ENCODE measurements at regions not wholly inside any gene's neighbourhood (a gene's known extent, or its start where the extent isn't known, plus 50 kb on each side); places are given as distances from the start of the nearest gene placed in this dataset.

GRCh38 chr12:89098441-89099112, 253.7 kb downstream of the DUSP6 start:
- DNase-seq (ENCODE audit: low spot score), result no peak

- no peak for DNase-seq (ENCODE audit: low spot score)
These were observed 260.0 kb downstream of the DUSP6 start for GRCh38 chr12:89092297-89092696.

GRCh38 chr12:89091293-89091841, 260.9 kb downstream of the DUSP6 start:
- no peak for DNase-seq (ENCODE audit: low spot score)

GRCh38 chr12:89089264-89089663, 263.0 kb downstream of the DUSP6 start:
- DNase-seq (ENCODE audit: low spot score), result no peak

DNA sequence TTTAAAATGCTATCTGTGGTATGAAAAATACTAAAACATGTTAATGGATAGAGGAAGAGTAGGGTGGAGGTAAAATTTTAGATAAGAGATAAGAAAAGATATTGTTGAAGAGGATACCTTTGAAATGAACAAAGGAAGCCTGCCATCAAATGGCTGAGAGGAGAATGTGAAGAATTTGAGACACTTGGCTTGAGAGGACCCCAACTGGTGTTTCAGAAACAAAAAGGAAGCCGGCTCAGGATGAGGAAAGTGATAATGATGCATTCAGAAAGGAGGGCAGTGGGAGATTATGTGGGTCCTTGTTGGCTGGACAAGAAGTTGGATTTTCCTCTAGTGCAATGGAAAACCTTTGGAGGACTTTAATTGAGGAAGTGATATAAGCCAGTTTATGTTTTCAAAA, 264.4 kb downstream of the DUSP6 start:
- DNase-seq (ENCODE audit: low spot score), result no peak

DNA sequence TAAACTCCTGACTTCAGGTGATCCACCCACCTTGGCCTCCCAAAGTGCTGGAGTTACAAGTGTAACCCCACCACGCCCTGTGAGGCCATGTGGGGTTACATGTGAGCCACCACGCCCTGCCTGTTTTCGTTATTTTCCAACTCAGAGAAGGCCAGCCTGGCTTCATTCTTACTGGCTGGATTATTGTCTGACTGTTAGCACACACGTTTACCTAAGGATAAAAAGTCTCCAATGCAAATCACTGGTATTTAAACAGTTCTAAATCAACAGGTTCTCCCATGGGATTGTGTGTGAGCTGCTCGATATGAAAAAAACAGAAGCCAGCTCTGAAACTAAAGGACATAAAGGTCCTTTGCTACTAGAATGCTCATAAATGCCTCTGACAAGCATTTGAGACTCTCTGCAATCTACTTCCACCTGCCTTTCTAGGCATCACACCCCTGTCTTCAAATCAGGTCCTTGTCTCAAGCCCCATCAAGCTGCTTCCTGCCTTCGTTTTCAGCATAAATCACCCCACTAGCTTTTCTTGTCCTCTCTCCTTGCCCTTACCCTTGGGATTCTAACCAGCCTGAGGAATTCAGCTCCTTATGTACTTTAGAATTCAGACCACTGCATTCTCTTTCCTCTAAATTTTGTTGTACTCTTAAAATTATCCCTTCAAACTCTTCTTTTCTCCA, 265.0 kb downstream of the DUSP6 start:
- DNase-seq (ENCODE audit: low spot score), result no peak

GRCh38 chr12:89085421-89085820, 266.9 kb downstream of the DUSP6 start:
- no peak for DNase-seq (ENCODE audit: low spot score)

DNA sequence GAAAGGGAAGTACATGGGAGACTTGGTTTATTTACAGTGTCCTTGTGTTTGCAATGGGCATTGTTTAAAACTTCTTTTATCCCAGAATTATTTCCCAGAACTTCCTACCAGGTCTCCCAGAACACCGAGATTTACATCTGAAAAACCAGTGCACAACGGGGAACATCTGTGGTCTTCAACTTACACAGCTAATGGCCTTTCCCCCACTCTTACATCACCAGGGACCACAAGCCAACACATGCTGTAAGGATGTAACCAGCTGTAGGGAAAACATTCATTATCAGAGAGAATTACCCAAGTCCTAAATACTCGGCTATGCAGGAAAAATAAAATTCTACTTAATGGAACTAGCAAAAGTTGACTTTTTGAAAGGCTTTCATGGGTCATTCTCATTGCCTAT, 267.6 kb downstream of the DUSP6 start:
- DNase-seq (ENCODE audit: low spot score), result no peak

GRCh38 chr12:89083491-89083890, 268.8 kb downstream of the DUSP6 start:
- no peak for DNase-seq (ENCODE audit: low spot score)

- no peak for DNase-seq (ENCODE audit: low spot score)
These were observed 269.9 kb downstream of the DUSP6 start for GRCh38 chr12:89082370-89082753.

- no peak for DNase-seq (ENCODE audit: low spot score)
These were observed 270.5 kb downstream of the DUSP6 start for GRCh38 chr12:89081719-89082369.

- DNase-seq (ENCODE audit: low spot score), result no peak
These were observed 271.4 kb downstream of the DUSP6 start for GRCh38 chr12:89080793-89081465.

GRCh38 chr12:89075880-89076540, 276.3 kb downstream of the DUSP6 start:
- no peak for DNase-seq (ENCODE audit: low spot score)

GRCh38 chr12:89073659-89074058, 278.6 kb downstream of the DUSP6 start:
- no peak for DNase-seq (ENCODE audit: low spot score)

DNA sequence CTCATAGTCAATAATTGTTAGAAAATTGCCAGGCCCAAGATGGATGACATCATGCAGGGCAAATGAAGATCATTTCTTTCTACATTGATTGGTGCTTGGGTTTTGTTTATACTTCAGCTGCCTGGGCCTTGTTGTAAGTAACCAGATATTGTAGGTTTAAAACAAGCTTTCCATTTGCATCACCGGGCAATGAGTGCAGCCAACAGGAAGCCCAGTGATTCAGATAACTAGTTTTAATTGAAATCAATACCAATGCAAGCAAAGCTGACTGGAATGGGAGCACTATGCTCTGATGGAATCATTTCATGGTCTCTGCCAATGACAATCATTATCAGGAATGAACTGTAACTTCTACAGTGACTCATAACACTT, 279.3 kb downstream of the DUSP6 start:
- DNase-seq (ENCODE audit: low spot score), result no peak

DNA sequence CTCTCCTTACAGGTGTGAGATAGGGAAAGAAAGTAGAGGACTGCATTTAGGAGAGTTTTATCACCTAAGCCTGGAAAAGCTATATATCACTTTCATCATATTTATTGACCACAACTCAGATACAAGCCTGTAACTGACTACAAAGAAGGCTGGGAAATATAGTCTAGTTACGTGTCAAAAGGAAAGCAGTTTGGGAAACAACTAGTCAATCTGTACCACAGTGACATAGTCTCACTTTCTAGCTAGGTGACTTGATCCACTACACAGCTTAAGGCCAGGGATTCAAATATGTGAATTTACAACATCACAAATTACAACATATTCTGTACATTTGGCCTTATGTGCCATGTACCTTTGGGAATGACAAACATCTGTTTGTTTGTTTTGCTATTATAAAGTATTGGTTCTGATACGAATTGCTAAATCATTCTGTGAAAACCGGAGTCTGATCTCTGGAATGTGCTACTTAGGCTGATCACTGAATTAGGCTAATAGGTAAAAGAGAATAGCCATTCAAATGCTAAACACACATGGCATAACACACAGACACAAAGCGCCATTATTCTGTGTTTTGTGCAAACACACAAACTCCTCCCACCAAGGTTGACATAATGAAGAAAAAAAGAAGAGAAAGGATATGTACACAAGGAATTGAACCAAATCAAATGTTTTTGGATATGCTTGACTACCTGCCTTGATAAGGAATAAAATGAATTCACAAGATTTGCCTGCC, 279.8 kb downstream of the DUSP6 start:
- DNase-seq (ENCODE audit: low spot score), result no peak

- no peak for DNase-seq (ENCODE audit: low spot score)
These were observed 281.7 kb downstream of the DUSP6 start for GRCh38 chr12:89070603-89071002.

- DNase-seq (ENCODE audit: low spot score), result no peak
These were observed 282.9 kb downstream of the DUSP6 start for GRCh38 chr12:89069431-89069830.

- DNase-seq (ENCODE audit: low spot score), result no peak
These were observed 284.7 kb downstream of the DUSP6 start for GRCh38 chr12:89067421-89068187.

DNA sequence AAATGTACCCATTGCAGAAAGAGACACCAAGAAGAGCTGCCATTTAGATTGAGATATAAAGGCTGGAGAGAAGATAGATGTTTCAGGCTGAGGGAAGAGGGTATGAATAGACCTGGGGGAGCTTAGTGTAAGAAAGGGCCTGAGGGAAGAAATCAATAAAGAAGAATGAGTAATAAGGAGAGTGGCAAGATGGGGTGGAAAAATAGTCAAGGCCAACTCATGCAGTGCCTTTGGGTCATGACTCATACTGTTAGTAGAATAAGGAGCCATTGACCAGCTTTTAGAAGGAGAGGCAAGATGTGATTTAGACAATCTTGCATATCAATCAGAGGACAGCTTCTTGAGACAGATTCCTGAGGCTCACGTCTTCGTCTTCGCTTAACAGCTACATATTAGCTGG, 287.5 kb downstream of the DUSP6 start:
- DNase-seq (ENCODE audit: low spot score), result no peak

DNA sequence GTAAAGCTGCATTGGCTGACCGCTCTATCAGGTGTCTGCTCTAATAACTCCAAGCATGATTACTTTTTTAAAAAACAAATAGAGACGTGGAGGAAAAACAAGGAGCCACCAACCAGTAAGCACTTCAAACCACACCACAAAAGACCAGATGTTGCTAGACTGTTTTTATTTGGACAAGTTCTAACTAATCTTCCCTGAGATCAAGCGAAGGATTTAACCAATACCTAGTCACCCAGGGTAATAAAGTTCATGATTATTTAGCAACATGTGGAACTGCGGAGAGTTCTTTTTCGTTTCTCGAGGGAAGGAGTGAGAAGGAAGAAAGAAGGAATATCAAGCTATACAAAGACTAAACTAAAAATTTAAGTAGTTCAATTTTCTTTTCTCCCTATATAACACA, 288.1 kb downstream of the DUSP6 start:
- DNase-seq (ENCODE audit: low spot score), result no peak

Data from hematopoietic multipotent progenitor cell treated with erythropoietin and hydrocortisone succinate and interleukin-3 and kit ligand, for 17 days (in vitro differentiated cells).